HEK293T (cell line): ENCODE measurements at regions not wholly inside any gene's neighbourhood (a gene's known extent, or its start where the extent isn't known, plus 50 kb on each side); places are given as distances from the start of the nearest gene placed in this dataset.

Experiments used
- ARNT ChIP-seq: fragments of 450-650 bp; IDR thresholded peaks from 2 replicates; pipeline ENCODE4 v1.6.1; 2017; ENCODE audit warnings: mild to moderate bottlenecking
- BHLHE40 ChIP-seq: fragments of 450-650 bp; IDR thresholded peaks from 2 replicates; pipeline ENCODE4 v1.6.1; 2016; ENCODE audit warnings: mild to moderate bottlenecking, moderate library complexity, borderline replicate concordance
- ELF4 ChIP-seq: fragments of 450-650 bp; IDR thresholded peaks from 2 replicates; pipeline ENCODE4 v1.6.1; 2017; ENCODE audit warnings: antibody characterized with exemption
- FOXA1 ChIP-seq: fragments of 450-650 bp; IDR thresholded peaks from 2 replicates; pipeline ENCODE4 v1.6.1; 2016; ENCODE audit warnings: mild to moderate bottlenecking
- FOXK2 ChIP-seq: fragments of 450-650 bp; IDR thresholded peaks from 2 replicates; pipeline ENCODE4 v1.6.1; 2016; ENCODE audit warnings: mild to moderate bottlenecking
- FOXM1 ChIP-seq: fragments of 450-650 bp; IDR thresholded peaks from 2 replicates; pipeline ENCODE4 v1.6.1; 2017; ENCODE audit warnings: mild to moderate bottlenecking, borderline replicate concordance
- HDGF ChIP-seq: fragments of 450-650 bp; IDR thresholded peaks from 2 replicates; pipeline ENCODE4 v1.6.1; 2017; ENCODE audit warnings: antibody characterized with exemption, borderline replicate concordance
- L3MBTL2 ChIP-seq: fragments of 450-650 bp; conservative IDR thresholded peaks from 2 replicates; pipeline ENCODE4 v1.6.1; 2016; ENCODE audit warnings: mild to moderate bottlenecking
- LEF1 ChIP-seq: fragments of 450-650 bp; IDR thresholded peaks from 2 replicates; pipeline ENCODE4 v1.6.1; 2017; ENCODE audit warnings: mild to moderate bottlenecking, borderline replicate concordance
- SP1 ChIP-seq: fragments of 450-650 bp; IDR thresholded peaks from 2 replicates; pipeline ENCODE4 v1.6.1; 2017
- SUZ12 ChIP-seq: fragments of 450-650 bp; IDR thresholded peaks from 2 replicates; pipeline ENCODE4 v1.6.1; 2016; ENCODE audit warnings: mild to moderate bottlenecking
- TARDBP ChIP-seq: fragments of 450-650 bp; IDR thresholded peaks from 2 replicates; pipeline ENCODE4 v1.6.1; 2016
- ZNF384 ChIP-seq: fragments of 450-650 bp; IDR thresholded peaks from 2 replicates; pipeline ENCODE4 v1.6.1; 2016
- TF ChIP-seq, protein P1 (sequence below): fragments of 450-650 bp; IDR thresholded peaks from 2 replicates; pipeline ENCODE4 v1.6.1; 2016

DNA sequence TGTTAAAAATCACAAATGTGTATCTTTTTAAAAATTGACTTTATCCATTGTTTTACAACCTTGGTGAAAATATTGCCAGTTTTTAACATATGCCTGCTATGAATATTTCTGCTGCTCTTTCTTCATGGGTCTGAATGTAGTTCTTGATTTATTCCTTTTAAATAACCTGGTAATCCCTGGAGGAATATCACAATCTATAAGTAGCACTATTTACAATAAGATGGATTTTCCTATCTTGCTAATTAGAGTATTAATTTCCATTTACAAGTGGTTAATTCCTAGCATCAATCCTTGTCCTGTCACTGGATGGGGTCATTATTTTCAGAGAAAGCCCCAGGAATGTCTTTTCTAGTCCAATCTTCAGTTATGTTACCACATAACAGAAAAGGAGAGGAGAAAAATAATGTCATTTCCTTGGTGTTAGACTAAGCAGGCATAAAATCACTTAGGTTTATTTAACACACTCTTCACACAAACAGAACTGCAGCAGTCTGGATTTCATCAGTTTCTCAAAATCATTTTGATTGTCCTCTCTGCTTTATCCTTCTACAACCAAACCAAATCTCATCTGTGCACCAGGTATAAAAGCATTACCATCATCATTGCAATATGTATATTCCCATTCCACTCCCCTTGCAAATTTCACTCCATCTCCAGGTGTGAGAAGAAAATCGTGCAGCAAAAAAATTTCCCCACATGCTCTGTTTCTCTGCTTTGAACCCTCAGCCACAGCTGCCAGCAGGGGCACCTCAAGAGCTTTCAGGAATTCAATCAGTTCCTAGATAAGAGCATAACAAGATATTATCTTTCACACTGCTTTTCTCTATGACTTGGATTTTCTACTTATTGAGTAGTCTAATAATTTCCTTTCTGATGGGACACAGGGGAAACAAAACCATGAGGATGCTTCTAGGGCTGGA is 204.1 kb downstream of the SEC61B start:
- no peak for TF ChIP-seq SP1
- TF ChIP-seq BHLHE40 = no peak
- TF ChIP-seq SUZ12 = no peak
- no peak for TF ChIP-seq FOXM1
- no peak for TF ChIP-seq TARDBP
- no peak for TF ChIP-seq ARNT
- no peak for TF ChIP-seq FOXK2
- TF ChIP-seq FOXA1 = no peak
- no peak for TF ChIP-seq ELF4
- no peak for TF ChIP-seq LEF1
- no peak for TF ChIP-seq HDGF
- TF ChIP-seq, protein P1, sequence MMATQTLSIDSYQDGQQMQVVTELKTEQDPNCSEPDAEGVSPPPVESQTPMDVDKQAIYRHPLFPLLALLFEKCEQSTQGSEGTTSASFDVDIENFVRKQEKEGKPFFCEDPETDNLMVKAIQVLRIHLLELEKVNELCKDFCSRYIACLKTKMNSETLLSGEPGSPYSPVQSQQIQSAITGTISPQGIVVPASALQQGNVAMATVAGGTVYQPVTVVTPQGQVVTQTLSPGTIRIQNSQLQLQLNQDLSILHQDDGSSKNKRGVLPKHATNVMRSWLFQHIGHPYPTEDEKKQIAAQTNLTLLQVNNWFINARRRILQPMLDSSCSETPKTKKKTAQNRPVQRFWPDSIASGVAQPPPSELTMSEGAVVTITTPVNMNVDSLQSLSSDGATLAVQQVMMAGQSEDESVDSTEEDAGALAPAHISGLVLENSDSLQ = no peak
- TF ChIP-seq ZNF384 = no peak
- TF ChIP-seq L3MBTL2 = no peak
